ENCODE measurements at regions not wholly inside any gene's neighbourhood (a gene's known extent, or its start where the extent isn't known, plus 50 kb on each side); places are given as distances from the start of the nearest gene placed in this dataset.

DNA sequence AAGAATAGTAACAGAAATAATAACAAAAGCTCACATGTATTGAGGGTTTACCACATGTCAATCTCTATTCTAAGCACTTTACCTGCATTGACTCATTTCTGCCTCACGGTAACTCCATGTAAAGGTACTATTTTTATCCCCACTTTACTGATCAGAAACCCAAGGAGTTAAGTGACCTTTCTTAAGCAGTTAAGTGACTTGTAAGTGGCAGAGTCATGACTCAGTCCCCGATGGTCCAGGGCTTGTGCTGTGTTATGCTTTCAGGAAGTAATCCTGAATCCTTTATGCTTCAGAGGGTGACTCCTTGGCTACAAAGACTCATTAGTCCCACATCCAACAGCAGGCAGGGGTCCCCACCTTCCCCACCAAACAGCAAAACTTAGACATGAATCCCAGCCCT, 66.5 kb downstream of the MRM1 start:
- no peak for TF ChIP-seq ZNF792 (tag by site-specific recombination; IDR thresholded peaks at IDR 0.05)
- TF ChIP-seq ZNF555 (tag by site-specific recombination; conservative IDR thresholded peaks at IDR 0.05): no peak
- TF ChIP-seq ZNF341 (tag by site-specific recombination; IDR thresholded peaks at IDR 0.05; ENCODE audit: low read depth): no peak
- TF ChIP-seq ZNF112 (tag by site-specific recombination; IDR thresholded peaks at IDR 0.05): no peak
- no peak for TF ChIP-seq ZNF677 (tag by site-specific recombination; IDR thresholded peaks at IDR 0.05)
- no peak for TF ChIP-seq HOXA7 (CRISPR knock-in tag; IDR thresholded peaks at IDR 0.05; ENCODE audit: borderline replicate concordance)
- TF ChIP-seq KLF10 (tag by site-specific recombination; IDR thresholded peaks at IDR 0.05): no peak
- TF ChIP-seq ZFP37 (tag by site-specific recombination; IDR thresholded peaks at IDR 0.05): no peak
- TF ChIP-seq ZNF473 (tag by site-specific recombination; IDR thresholded peaks at IDR 0.05): no peak
- no peak for TF ChIP-seq SP7 (tag by site-specific recombination; IDR thresholded peaks at IDR 0.05)
- no peak for TF ChIP-seq ZNF138 (tag by site-specific recombination; IDR thresholded peaks at IDR 0.05; ENCODE audit: borderline replicate concordance)
- TF ChIP-seq ZBTB48 (tag by site-specific recombination; IDR thresholded peaks at IDR 0.05): no peak
- TF ChIP-seq ZBTB1 (tag by site-specific recombination; IDR thresholded peaks at IDR 0.05): no peak
- TF ChIP-seq, protein P1, sequence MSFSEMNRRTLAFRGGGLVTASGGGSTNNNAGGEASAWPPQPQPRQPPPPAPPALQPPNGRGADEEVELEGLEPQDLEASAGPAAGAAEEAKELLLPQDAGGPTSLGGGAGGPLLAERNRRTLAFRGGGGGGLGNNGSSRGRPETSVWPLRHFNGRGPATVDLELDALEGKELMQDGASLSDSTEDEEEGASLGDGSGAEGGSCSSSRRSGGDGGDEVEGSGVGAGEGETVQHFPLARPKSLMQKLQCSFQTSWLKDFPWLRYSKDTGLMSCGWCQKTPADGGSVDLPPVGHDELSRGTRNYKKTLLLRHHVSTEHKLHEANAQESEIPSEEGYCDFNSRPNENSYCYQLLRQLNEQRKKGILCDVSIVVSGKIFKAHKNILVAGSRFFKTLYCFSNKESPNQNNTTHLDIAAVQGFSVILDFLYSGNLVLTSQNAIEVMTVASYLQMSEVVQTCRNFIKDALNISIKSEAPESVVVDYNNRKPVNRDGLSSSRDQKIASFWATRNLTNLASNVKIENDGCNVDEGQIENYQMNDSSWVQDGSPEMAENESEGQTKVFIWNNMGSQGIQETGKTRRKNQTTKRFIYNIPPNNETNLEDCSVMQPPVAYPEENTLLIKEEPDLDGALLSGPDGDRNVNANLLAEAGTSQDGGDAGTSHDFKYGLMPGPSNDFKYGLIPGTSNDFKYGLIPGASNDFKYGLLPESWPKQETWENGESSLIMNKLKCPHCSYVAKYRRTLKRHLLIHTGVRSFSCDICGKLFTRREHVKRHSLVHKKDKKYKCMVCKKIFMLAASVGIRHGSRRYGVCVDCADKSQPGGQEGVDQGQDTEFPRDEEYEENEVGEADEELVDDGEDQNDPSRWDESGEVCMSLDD (tag by site-specific recombination; IDR thresholded peaks at IDR 0.05): no peak
- TF ChIP-seq, protein P2, sequence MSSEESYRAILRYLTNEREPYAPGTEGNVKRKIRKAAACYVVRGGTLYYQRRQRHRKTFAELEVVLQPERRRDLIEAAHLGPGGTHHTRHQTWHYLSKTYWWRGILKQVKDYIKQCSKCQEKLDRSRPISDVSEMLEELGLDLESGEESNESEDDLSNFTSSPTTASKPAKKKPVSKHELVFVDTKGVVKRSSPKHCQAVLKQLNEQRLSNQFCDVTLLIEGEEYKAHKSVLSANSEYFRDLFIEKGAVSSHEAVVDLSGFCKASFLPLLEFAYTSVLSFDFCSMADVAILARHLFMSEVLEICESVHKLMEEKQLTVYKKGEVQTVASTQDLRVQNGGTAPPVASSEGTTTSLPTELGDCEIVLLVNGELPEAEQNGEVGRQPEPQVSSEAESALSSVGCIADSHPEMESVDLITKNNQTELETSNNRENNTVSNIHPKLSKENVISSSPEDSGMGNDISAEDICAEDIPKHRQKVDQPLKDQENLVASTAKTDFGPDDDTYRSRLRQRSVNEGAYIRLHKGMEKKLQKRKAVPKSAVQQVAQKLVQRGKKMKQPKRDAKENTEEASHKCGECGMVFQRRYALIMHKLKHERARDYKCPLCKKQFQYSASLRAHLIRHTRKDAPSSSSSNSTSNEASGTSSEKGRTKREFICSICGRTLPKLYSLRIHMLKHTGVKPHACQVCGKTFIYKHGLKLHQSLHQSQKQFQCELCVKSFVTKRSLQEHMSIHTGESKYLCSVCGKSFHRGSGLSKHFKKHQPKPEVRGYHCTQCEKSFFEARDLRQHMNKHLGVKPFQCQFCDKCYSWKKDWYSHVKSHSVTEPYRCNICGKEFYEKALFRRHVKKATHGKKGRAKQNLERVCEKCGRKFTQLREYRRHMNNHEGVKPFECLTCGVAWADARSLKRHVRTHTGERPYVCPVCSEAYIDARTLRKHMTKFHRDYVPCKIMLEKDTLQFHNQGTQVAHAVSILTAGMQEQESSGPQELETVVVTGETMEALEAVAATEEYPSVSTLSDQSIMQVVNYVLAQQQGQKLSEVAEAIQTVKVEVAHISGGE (tag by site-specific recombination; conservative IDR thresholded peaks at IDR 0.05; ENCODE audit: low read depth): no peak
- no peak for TF ChIP-seq ZNF692 (tag by site-specific recombination; IDR thresholded peaks at IDR 0.05)
- TF ChIP-seq PATZ1 (tag by site-specific recombination; IDR thresholded peaks at IDR 0.05): no peak
- no peak for TF ChIP-seq YY1 (tag by site-specific recombination; IDR thresholded peaks at IDR 0.05)
- no peak for TF ChIP-seq MYNN (tag by site-specific recombination; IDR thresholded peaks at IDR 0.05; ENCODE audit: borderline replicate concordance)
- no peak for TF ChIP-seq ZNF660 (tag by site-specific recombination; IDR thresholded peaks at IDR 0.05)
- CTCF ChIA-PET: interaction anchor here (1.5 to 3.0 kb wide), 2 partner anchors 9 to 10 kb away, joined by 5 to 21 read pairs; no protein-coding TSS in a partner anchor
- no peak overlapping the region for H3K4me3 ChIP-seq (ENCODE audit: low read depth, low read length)
- no peaks in the 10 kb centered on the region for H3K4me1 ChIP-seq (ENCODE audit: control insufficient read depth, insufficient read depth, low read length)
- POLR2A ChIA-PET: no interaction called here
- no peak overlapping the region for H3K27ac ChIP-seq (ENCODE audit: extremely low read depth, low read depth, low read length)
- no peaks in the 10 kb centered on the region for H3K36me3 ChIP-seq (ENCODE audit: control insufficient read depth in 2 of 2, insufficient read depth in 1 of 2, low read length in 2 of 2)
- H3K9me3 ChIP-seq (ENCODE audit: control insufficient read depth, insufficient read depth, low read depth, low read length): no peaks in the 10 kb centered on the region

All from HEK293 (cell line).